ENCODE measurements at regions not wholly inside any gene's neighbourhood (a gene's known extent, or its start where the extent isn't known, plus 50 kb on each side); places are given as distances from the start of the nearest gene placed in this dataset.

DNA sequence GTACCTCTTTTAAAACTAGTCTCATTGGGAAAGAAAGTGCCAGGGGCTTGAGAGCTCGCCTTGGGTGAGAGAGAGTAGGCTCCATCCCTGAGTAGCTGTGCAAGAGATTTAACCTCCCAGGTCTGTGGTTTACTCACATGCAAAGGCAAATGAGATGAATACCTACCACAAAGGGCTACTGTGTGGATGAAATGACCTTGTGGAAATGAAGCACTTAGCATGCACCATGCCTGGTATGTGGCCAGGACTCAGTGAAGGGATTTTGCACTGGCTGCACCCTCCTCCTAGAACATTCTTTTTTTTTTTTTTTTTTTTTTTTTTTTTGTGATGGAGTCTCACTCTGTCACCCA, 120.3 kb downstream of the PROX1 start:
- TF ChIP-seq, protein P1, sequence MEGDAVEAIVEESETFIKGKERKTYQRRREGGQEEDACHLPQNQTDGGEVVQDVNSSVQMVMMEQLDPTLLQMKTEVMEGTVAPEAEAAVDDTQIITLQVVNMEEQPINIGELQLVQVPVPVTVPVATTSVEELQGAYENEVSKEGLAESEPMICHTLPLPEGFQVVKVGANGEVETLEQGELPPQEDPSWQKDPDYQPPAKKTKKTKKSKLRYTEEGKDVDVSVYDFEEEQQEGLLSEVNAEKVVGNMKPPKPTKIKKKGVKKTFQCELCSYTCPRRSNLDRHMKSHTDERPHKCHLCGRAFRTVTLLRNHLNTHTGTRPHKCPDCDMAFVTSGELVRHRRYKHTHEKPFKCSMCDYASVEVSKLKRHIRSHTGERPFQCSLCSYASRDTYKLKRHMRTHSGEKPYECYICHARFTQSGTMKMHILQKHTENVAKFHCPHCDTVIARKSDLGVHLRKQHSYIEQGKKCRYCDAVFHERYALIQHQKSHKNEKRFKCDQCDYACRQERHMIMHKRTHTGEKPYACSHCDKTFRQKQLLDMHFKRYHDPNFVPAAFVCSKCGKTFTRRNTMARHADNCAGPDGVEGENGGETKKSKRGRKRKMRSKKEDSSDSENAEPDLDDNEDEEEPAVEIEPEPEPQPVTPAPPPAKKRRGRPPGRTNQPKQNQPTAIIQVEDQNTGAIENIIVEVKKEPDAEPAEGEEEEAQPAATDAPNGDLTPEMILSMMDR (IDR thresholded peaks at IDR 0.05; ENCODE audit: low read depth, low read length, missing control alignments): no peak
- no peak for DNase-seq (ENCODE audit: low read depth)
- no peak overlapping the region for H3K4me3 ChIP-seq (ENCODE audit: low read depth, low read length)
- in situ Hi-C loops (cut with HindIII; ENCODE audit: low sequenced_read_pairs): no loop called here

DNA sequence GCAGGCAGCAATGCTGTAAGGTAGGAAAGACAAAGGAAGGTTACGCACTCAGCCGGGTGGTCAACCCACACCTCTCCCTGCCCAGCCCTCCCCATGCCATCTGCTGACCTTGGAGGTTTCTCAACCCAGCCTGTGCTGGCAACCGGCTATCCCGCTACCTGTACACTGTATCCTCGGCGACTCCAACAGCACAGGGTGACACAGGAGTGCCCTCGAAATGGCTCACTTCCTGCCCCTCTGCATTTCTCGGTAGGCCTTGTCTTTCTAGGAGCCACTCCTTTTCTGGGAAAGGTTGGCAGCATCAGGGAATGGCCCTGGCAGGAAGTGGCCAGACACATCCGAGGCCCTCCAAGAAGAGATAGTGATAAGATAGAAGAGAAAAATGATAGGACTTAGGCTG, 124.0 kb downstream of the PROX1 start:
- TF ChIP-seq, protein P1 (IDR thresholded peaks at IDR 0.05; ENCODE audit: low read depth, low read length, missing control alignments): no peak
- no peak overlapping the region for H3K4me3 ChIP-seq (ENCODE audit: low read depth, low read length)
- in situ Hi-C loops (cut with HindIII; ENCODE audit: low sequenced_read_pairs): no loop called here
- DNase-seq (ENCODE audit: low read depth): no peak

DNA sequence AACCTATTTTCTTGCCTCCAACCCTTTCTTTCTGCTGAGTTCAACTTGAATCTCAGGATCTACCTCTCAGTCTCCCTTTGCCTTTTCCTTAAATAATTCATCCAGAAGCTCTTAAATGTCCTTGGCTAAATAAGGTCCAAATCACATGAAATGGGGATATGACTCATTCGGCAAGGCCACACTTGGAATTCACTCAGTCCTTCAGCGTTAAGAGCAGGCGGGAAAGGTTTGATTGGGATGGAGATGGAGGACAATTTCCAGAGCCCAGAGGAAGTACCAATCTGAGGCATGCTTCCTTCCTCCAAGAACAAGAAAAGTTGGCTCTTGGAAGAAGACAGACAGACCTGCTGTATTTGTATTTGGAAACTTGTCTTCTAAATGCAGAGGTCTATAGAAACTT, 128.5 kb downstream of the PROX1 start:
- in situ Hi-C loops (cut with HindIII; ENCODE audit: low sequenced_read_pairs): no loop called here
- H3K4me3 ChIP-seq (ENCODE audit: low read depth, low read length): no peak overlapping the region
- DNase-seq (ENCODE audit: low read depth): no peak
- TF ChIP-seq, protein P1 (IDR thresholded peaks at IDR 0.05; ENCODE audit: low read depth, low read length, missing control alignments): no peak

DNA sequence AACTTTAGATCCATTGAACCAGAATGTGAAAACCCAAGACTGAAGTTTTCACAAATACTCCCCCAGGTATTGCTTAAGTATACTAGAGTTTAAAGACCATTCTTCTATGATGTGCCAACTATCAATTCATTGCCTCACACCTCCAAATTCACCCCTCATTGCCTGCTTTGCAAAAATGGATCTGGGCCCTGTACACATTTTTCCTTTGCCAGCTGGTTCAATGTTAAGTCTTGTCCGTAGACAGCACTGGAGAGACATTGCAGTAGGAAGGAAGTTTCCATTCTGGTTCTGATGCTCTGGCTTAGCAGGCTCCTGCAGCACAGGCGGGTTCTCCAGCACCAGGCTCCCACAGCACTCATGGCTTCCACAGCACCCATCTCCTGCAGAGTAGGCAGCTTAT, 130.0 kb downstream of the PROX1 start:
- in situ Hi-C loops (cut with HindIII; ENCODE audit: low sequenced_read_pairs): no loop called here
- no peak for DNase-seq (ENCODE audit: low read depth)
- H3K4me3 ChIP-seq (ENCODE audit: low read depth, low read length): no peak overlapping the region
- TF ChIP-seq, protein P1 (IDR thresholded peaks at IDR 0.05; ENCODE audit: low read depth, low read length, missing control alignments): no peak

DNA sequence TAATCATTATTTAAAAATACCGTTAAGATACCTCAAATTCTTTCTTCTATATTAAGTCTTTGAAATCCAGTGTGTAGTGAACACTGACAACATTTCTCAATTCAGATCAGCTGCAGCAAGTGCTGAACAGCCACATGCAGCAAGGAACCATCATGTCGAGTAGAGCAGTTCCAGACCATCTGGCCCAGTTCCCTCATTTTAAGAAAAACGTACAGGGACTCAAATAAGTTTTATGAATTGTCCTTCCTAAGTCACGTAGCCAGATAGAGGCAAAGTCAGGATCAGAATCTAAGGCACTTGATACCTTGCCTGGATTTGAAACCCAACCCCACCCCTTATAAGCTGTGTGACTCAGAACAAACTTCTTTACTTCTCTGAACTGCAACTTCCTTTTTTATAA, 132.4 kb downstream of the PROX1 start:
- no peak for DNase-seq (ENCODE audit: low read depth)
- H3K4me3 ChIP-seq (ENCODE audit: low read depth, low read length): no peak overlapping the region
- in situ Hi-C loops (cut with HindIII; ENCODE audit: low sequenced_read_pairs): no loop called here
- TF ChIP-seq, protein P1 (IDR thresholded peaks at IDR 0.05; ENCODE audit: low read depth, low read length, missing control alignments): no peak

DNA sequence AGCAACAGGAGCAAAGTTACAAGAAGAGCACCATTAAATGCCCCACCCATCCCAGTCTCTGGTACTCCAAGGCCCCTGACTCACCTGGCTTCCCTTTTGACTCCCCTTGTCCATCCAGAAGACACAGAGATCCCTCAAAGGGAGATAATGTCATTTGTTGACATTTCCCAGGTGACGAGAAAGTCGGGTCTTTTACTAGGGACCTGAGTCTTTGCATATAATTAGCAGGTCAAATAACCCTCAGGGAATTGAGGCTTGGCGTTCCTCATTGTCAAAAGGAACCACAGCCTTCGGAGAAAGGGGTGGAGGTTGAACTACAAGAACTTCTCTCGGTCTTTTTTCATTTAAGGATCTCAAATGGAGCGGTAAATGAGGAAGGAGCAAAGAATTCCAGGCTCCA, 133.2 kb downstream of the PROX1 start:
- TF ChIP-seq, protein P1 (IDR thresholded peaks at IDR 0.05; ENCODE audit: low read depth, low read length, missing control alignments): no peak
- in situ Hi-C loops (cut with HindIII; ENCODE audit: low sequenced_read_pairs): no loop called here
- no peak overlapping the region for H3K4me3 ChIP-seq (ENCODE audit: low read depth, low read length)
- DNase-seq (ENCODE audit: low read depth): no peak

DNA sequence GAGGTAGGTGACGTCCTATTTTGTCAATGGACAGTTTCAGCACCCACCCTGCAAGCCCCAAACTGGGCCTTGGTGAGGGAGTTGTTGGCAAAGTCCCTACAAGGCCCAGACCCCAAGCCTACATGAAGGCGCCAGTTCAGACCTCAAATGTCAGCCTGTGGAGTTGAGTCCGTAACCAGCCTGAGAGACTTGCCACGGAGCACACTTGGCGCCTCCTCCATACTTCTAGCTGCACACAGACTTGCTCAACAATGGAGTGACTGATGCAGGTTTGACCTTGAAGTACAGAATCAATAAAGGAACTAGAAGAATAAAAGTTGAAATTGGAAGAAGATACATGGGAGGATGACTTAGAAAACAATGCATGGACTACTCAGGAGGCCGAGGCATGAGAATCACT, 134.3 kb downstream of the PROX1 start:
- TF ChIP-seq, protein P1 (IDR thresholded peaks at IDR 0.05; ENCODE audit: low read depth, low read length, missing control alignments): no peak
- in situ Hi-C loops (cut with HindIII; ENCODE audit: low sequenced_read_pairs): no loop called here
- DNase-seq (ENCODE audit: low read depth): no peak
- no peak overlapping the region for H3K4me3 ChIP-seq (ENCODE audit: low read depth, low read length)
